SK-N-SH treated with all-trans-retinoic acid at 6 μM for 48 hours (cell line): ENCODE measurements at regions not wholly inside any gene's neighbourhood (a gene's known extent, or its start where the extent isn't known, plus 50 kb on each side); places are given as distances from the start of the nearest gene placed in this dataset.

Source experiments
- ATAC-seq: fragments of 200-7000 bp; cut with Tn5 transposase; 3 replicates; pipeline ENCODE4 v1.9.1; 2020; ENCODE audit warnings: mild to moderate bottlenecking, moderate library complexity
- ARNTL ChIP-seq: fragments of 450-650 bp; formaldehyde crosslinking; IDR thresholded peaks from 2 replicates; pipeline ENCODE4 v1.5.0; 2020; ENCODE audit warnings: low read depth, mild to moderate bottlenecking, moderate library complexity, borderline replicate concordance
- BACH2 ChIP-seq: fragments of 250-450 bp; sonication (Bioruptor Pico); IDR thresholded peaks from 2 replicates; pipeline ENCODE4 v1.9.0; 2021; ENCODE audit warnings: mild to moderate bottlenecking, borderline replicate concordance
- ESRRG ChIP-seq: fragments of 250-450 bp; sonication (Bioruptor Pico); IDR thresholded peaks from 2 replicates; pipeline ENCODE4 v1.6.1; 2021; ENCODE audit warnings: mild to moderate bottlenecking
- GLIS3 ChIP-seq: fragments of 250-450 bp; sonication (Bioruptor Pico); IDR thresholded peaks from 2 replicates; pipeline ENCODE4 v1.5.0; 2020; ENCODE audit warnings: mild to moderate bottlenecking, moderate library complexity
- ISL1 ChIP-seq: fragments of 250-450 bp; sonication (Bioruptor Pico); IDR thresholded peaks from 2 replicates; pipeline ENCODE4 v2.1.2; 2022; ENCODE audit warnings: mild to moderate bottlenecking, moderate library complexity
- OSR1 ChIP-seq: fragments of 250-450 bp; sonication (Bioruptor Pico); IDR thresholded peaks from 2 replicates; pipeline ENCODE4 v1.8.0; 2022; ENCODE audit warnings: moderate library complexity, mild to moderate bottlenecking, inconsistent platforms
- PPARA ChIP-seq: fragments of 250-450 bp; sonication (Bioruptor Pico); IDR thresholded peaks from 2 replicates; pipeline ENCODE4 v1.5.0; 2020; ENCODE audit warnings: mild to moderate bottlenecking, borderline replicate concordance
- SNAI2 ChIP-seq: fragments of 250-450 bp; sonication (Bioruptor Pico); IDR thresholded peaks from 2 replicates; pipeline ENCODE4 v1.5.0; 2020; ENCODE audit warnings: mild to moderate bottlenecking, moderate library complexity
- TCF4 ChIP-seq: fragments of 250-450 bp; sonication (Bioruptor Pico); IDR thresholded peaks from 2 replicates; pipeline ENCODE4 v1.8.0; 2021; ENCODE audit warnings: mild to moderate bottlenecking, moderate library complexity, borderline replicate concordance
- TOX ChIP-seq: fragments of 250-450 bp; sonication (Bioruptor Pico); IDR thresholded peaks from 2 replicates; pipeline ENCODE4 v1.8.0; 2021; ENCODE audit warnings: mild to moderate bottlenecking, moderate library complexity, borderline replicate concordance
- ZC3H10 ChIP-seq: fragments of 250-450 bp; sonication (Bioruptor Pico); IDR thresholded peaks from 2 replicates; pipeline ENCODE4 v1.5.1; 2021; ENCODE audit warnings: mild to moderate bottlenecking, moderate library complexity
- ZFP3 ChIP-seq: fragments of 250-450 bp; sonication (Bioruptor Pico); IDR thresholded peaks from 2 replicates; pipeline ENCODE4 v1.5.0; 2020; ENCODE audit warnings: mild to moderate bottlenecking, moderate library complexity
- ZNF565 ChIP-seq: fragments of 450-650 bp; formaldehyde crosslinking; conservative IDR thresholded peaks from 2 replicates; pipeline ENCODE4 v1.5.0; 2020; ENCODE audit warnings: low read depth, mild to moderate bottlenecking, moderate library complexity
- ZNF70 ChIP-seq: fragments of 450-650 bp; formaldehyde crosslinking; IDR thresholded peaks from 2 replicates; pipeline ENCODE4 v1.5.0; 2020; ENCODE audit warnings: mild to moderate bottlenecking, moderate library complexity
- ZNF8 ChIP-seq: fragments of 450-650 bp; formaldehyde crosslinking; IDR thresholded peaks from 2 replicates; pipeline ENCODE4 v1.5.0; 2020; ENCODE audit warnings: mild to moderate bottlenecking, moderate library complexity
- TF ChIP-seq, protein P1 (sequence below): fragments of 250-450 bp; sonication (Bioruptor Pico); IDR thresholded peaks from 2 replicates; pipeline ENCODE4 v1.5.1; 2021; ENCODE audit warnings: mild to moderate bottlenecking, moderate library complexity
- TF ChIP-seq, protein P2 (sequence below): fragments of 250-450 bp; sonication (Bioruptor Pico); IDR thresholded peaks from 2 replicates; pipeline ENCODE4 v1.8.0; 2020; ENCODE audit warnings: mild to moderate bottlenecking, moderate library complexity, borderline replicate concordance
- TF ChIP-seq, protein P3 (sequence below): fragments of 250-450 bp; sonication (Bioruptor Pico); IDR thresholded peaks from 2 replicates; pipeline ENCODE4 v1.8.0; 2021; ENCODE audit warnings: low read depth, mild to moderate bottlenecking, moderate library complexity, borderline replicate concordance
- TF ChIP-seq, protein P4 (sequence below): fragments of 250-450 bp; sonication (Bioruptor Pico); IDR thresholded peaks from 2 replicates; pipeline ENCODE4 v1.5.1; 2020; ENCODE audit warnings: low read depth, mild to moderate bottlenecking, moderate library complexity

DNA sequence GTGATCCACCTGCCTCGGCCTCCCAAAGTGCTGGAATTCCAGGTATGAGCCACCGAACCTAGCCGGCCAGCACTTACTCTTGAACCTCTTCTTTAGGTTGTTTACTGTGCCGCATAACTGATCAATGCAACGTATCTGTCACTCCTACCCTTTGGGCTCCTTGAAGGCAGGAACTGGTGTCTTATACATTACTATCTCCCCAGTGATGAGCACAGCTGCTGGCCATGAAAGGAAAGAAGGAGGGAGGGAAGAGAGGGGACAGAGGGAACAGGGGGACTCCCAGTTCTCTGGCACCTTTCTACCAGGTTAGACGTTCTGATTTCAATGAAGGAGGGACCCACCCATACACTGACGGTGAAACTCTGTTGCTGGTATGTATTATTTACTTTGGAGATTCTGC is 111.8 kb upstream of the NANOS1 start:
- no peak for TF ChIP-seq ZNF8
- TF ChIP-seq OSR1 (CRISPR knock-in tag): no peak
- no peak for TF ChIP-seq ZNF70
- no peak for TF ChIP-seq TOX (CRISPR knock-in tag)
- TF ChIP-seq, all 23 proteins: peak for 0

DNA sequence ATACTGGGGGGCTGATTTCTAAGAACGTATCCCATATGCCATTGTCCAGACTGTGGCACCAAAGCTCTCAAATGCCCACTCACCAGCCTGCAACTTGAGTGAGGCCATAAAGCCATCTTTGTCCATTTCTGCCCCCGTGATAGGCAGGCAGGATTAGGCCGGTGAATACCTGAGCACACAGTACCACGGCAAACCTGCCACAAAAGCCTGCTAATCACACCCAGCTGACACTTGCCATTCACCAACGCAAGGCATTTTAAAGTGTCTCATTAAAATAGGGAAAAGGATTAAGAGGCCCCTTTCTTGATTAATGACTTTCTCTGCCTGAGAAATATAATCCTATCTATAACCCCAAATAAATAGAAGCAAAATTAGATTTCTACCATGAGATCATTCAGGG is 111.4 kb upstream of the NANOS1 start:
- ATAC-seq: no peak
- TF ChIP-seq ZNF70 (no peak), ISL1 (no peak)
- TF ChIP-seq, protein P1, sequence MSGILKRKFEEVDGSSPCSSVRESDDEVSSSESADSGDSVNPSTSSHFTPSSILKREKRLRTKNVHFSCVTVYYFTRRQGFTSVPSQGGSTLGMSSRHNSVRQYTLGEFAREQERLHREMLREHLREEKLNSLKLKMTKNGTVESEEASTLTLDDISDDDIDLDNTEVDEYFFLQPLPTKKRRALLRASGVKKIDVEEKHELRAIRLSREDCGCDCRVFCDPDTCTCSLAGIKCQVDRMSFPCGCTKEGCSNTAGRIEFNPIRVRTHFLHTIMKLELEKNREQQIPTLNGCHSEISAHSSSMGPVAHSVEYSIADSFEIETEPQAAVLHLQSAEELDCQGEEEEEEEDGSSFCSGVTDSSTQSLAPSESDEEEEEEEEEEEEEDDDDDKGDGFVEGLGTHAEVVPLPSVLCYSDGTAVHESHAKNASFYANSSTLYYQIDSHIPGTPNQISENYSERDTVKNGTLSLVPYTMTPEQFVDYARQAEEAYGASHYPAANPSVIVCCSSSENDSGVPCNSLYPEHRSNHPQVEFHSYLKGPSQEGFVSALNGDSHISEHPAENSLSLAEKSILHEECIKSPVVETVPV (CRISPR knock-in tag): no peak

More for the DNA sequence above, 111.8 kb upstream of the NANOS1 start:
- no peak for ATAC-seq

DNA sequence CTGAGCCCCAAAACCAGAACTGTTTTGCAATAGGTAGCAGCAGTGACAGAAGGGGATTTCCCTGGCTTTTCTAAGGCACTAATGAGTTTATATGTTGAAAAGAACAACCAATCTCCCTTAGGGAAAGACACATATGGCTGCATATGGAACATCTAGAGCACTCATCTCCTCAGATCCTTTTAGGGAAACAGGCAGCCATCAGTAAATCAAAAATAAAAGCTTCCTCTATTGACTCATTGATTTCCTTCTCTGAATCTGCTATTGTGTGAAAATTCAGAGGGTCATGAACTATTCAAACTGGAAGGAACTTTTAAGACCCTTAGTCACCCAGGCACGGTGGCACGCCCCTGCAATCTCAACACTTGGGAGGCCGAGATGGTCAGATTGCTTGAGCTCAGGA is 110.9 kb upstream of the NANOS1 start:
- no peak for ATAC-seq
- no peak for TF ChIP-seq ARNTL (CRISPR knock-in tag)
- TF ChIP-seq GLIS3 (CRISPR knock-in tag): no peak
- TF ChIP-seq, protein P2, sequence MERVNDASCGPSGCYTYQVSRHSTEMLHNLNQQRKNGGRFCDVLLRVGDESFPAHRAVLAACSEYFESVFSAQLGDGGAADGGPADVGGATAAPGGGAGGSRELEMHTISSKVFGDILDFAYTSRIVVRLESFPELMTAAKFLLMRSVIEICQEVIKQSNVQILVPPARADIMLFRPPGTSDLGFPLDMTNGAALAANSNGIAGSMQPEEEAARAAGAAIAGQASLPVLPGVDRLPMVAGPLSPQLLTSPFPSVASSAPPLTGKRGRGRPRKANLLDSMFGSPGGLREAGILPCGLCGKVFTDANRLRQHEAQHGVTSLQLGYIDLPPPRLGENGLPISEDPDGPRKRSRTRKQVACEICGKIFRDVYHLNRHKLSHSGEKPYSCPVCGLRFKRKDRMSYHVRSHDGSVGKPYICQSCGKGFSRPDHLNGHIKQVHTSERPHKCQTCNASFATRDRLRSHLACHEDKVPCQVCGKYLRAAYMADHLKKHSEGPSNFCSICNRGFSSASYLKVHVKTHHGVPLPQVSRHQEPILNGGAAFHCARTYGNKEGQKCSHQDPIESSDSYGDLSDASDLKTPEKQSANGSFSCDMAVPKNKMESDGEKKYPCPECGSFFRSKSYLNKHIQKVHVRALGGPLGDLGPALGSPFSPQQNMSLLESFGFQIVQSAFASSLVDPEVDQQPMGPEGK (CRISPR knock-in tag): no peak
- TF ChIP-seq ISL1: no peak
- no peak for TF ChIP-seq ZC3H10
- TF ChIP-seq PPARA (CRISPR knock-in tag): no peak
- TF ChIP-seq SNAI2 (CRISPR knock-in tag): no peak
- TF ChIP-seq ZNF8: no peak
- TF ChIP-seq, protein P3, sequence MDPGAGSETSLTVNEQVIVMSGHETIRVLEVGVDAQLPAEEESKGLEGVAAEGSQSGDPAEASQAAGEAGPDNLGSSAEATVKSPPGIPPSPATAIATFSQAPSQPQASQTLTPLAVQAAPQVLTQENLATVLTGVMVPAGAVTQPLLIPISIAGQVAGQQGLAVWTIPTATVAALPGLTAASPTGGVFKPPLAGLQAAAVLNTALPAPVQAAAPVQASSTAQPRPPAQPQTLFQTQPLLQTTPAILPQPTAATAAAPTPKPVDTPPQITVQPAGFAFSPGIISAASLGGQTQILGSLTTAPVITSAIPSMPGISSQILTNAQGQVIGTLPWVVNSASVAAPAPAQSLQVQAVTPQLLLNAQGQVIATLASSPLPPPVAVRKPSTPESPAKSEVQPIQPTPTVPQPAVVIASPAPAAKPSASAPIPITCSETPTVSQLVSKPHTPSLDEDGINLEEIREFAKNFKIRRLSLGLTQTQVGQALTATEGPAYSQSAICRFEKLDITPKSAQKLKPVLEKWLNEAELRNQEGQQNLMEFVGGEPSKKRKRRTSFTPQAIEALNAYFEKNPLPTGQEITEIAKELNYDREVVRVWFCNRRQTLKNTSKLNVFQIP (CRISPR knock-in tag): no peak

DNA sequence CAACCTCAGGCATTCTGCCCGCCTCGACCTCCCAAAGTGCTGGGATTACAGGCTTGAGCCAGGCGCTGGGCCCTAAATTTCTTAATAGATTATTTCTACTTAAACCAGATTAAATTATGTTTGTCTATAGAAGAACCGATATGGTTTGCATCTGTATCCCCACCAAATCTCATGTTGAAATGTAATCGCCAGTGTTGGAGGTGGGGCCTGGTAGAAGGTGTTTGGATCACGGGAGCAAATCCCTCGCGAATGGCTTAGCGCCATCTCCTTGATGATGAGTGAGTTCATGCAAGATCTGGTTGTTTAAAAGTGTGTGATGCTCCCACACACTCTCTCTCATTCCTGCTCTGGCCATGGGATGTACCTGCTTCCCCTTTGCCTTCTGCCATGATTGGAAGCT is 109.3 kb upstream of the NANOS1 start:
- no peak for ATAC-seq
- no peak for TF ChIP-seq SNAI2 (CRISPR knock-in tag)
- TF ChIP-seq TCF4 (CRISPR knock-in tag): no peak
- TF ChIP-seq, protein P2 (CRISPR knock-in tag): no peak
- no peak for TF ChIP-seq BACH2
- TF ChIP-seq, protein P4, sequence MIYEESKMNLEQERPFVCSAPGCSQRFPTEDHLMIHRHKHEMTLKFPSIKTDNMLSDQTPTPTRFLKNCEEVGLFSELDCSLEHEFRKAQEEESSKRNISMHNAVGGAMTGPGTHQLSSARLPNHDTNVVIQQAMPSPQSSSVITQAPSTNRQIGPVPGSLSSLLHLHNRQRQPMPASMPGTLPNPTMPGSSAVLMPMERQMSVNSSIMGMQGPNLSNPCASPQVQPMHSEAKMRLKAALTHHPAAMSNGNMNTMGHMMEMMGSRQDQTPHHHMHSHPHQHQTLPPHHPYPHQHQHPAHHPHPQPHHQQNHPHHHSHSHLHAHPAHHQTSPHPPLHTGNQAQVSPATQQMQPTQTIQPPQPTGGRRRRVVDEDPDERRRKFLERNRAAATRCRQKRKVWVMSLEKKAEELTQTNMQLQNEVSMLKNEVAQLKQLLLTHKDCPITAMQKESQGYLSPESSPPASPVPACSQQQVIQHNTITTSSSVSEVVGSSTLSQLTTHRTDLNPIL (CRISPR knock-in tag): no peak
- no peak for TF ChIP-seq OSR1 (CRISPR knock-in tag)
- no peak for TF ChIP-seq GLIS3 (CRISPR knock-in tag)
- TF ChIP-seq, protein P1 (CRISPR knock-in tag): no peak
- TF ChIP-seq ZNF70: no peak
- no peak for TF ChIP-seq ZFP3 (CRISPR knock-in tag)
- no peak for TF ChIP-seq ESRRG (CRISPR knock-in tag)
- no peak for TF ChIP-seq ISL1
- no peak for TF ChIP-seq TOX (CRISPR knock-in tag)
- TF ChIP-seq, protein P3 (CRISPR knock-in tag): no peak
- TF ChIP-seq PPARA (CRISPR knock-in tag): no peak
- TF ChIP-seq ZNF565: no peak
